ENCODE measurements at regions not wholly inside any gene's neighbourhood (a gene's known extent, or its start where the extent isn't known, plus 50 kb on each side); places are given as distances from the start of the nearest gene placed in this dataset.
"Not testable (repeated sequence)": the region's sequence is repeated elsewhere in the genome, so short reads cannot be mapped to it uniquely, and the experiment has no call there.

- CTCF ChIA-PET, result no interaction called here
Measured at GRCh38 chr6:82488403-82488802, 124.8 kb downstream of the TPBG start.

GRCh38 chr6:82492134-82492533 is 128.5 kb downstream of the TPBG start:
- H3K9me3 ChIP-seq (ENCODE audit: low read length), result no peaks in the 10 kb centered on the region
- no peaks in the 10 kb centered on the region for H3K27me3 Mint-ChIP-seq
- no peaks in the 10 kb centered on the region for H3K27me3 ChIP-seq (ENCODE audit: insufficient read depth, low read length, poor library complexity, severe bottlenecking)
- no peaks in the 10 kb centered on the region for H3K4me1 ChIP-seq (ENCODE audit: insufficient read depth, low read length)
- ChIA-PET POLR2A (no interaction called here), CTCF (interaction anchor here (0.7 kb wide), 1 partner anchor 12 kb away, joined by 3 read pairs; no protein-coding TSS in a partner anchor)
- no peaks in the 10 kb centered on the region for H3K36me3 Mint-ChIP-seq
- H3K4me3 ChIP-seq (ENCODE audit: low read length), result no peak overlapping the region
- H3K27ac ChIP-seq (ENCODE audit: low read depth, low read length), result no peak overlapping the region
- no peak overlapping the region for H3K4me3 Mint-ChIP-seq
- no peaks in the 10 kb centered on the region for H3K4me1 Mint-ChIP-seq
- H3K27ac Mint-ChIP-seq, result no peak overlapping the region
- peaks cover 0 to 12% (median 3%) of the 10 kb centered on the region in 5 donors for H3K9me3 Mint-ChIP-seq
- no peaks in the 10 kb centered on the region for H3K36me3 ChIP-seq (ENCODE audit: insufficient read depth, low read length)
- DNase-seq, result no peak

More at GRCh38 chr6:82488403-82488802, 124.8 kb downstream of the TPBG start:
- peaks cover 2 to 7% of the 10 kb centered on the region in 2 donors for H3K27me3 Mint-ChIP-seq
- H3K9me3 Mint-ChIP-seq, result peaks cover 9 to 22% (median 11%) of the 10 kb centered on the region in 5 donors
- POLR2A ChIA-PET, result no interaction called here
- Histone ChIP-seq H3K4me1 (ENCODE audit: insufficient read depth, low read length) (no peaks in the 10 kb centered on the region), H3K9me3 (ENCODE audit: low read length) (no peaks in the 10 kb centered on the region), H3K4me3 (ENCODE audit: low read length) (no peak overlapping the region), H3K36me3 (ENCODE audit: insufficient read depth, low read length) (no peaks in the 10 kb centered on the region), H3K27ac (ENCODE audit: low read depth, low read length) (no peak overlapping the region), H3K27me3 (ENCODE audit: insufficient read depth, low read length, poor library complexity, severe bottlenecking) (no peaks in the 10 kb centered on the region)
- H3K4me1 Mint-ChIP-seq, result no peaks in the 10 kb centered on the region
- no peaks in the 10 kb centered on the region for H3K36me3 Mint-ChIP-seq
- DNase-seq, result no peak
- H3K27ac Mint-ChIP-seq, result no peak overlapping the region
- no peak overlapping the region for H3K4me3 Mint-ChIP-seq

- Histone ChIP-seq H3K27me3 (ENCODE audit: insufficient read depth, low read length, poor library complexity, severe bottlenecking) (no peaks in the 10 kb centered on the region), H3K36me3 (ENCODE audit: insufficient read depth, low read length) (no peaks in the 10 kb centered on the region), H3K9me3 (ENCODE audit: low read length) (no peaks in the 10 kb centered on the region), H3K27ac (ENCODE audit: low read depth, low read length) (no peak overlapping the region), H3K4me3 (ENCODE audit: low read length) (no peak overlapping the region), H3K4me1 (ENCODE audit: insufficient read depth, low read length) (no peaks in the 10 kb centered on the region)
- H3K9me3 Mint-ChIP-seq, result peaks cover 0 to 5% (median 0%) of the 10 kb centered on the region in 5 donors
- no peaks in the 10 kb centered on the region for H3K27me3 Mint-ChIP-seq
- H3K4me1 Mint-ChIP-seq, result no peaks in the 10 kb centered on the region
- no peak overlapping the region for H3K4me3 Mint-ChIP-seq
- CTCF ChIA-PET, result no interaction called here
- no peaks in the 10 kb centered on the region for H3K36me3 Mint-ChIP-seq
- H3K27ac Mint-ChIP-seq, result peak overlapping the region in 1 of 8 donors; percentile 72
- POLR2A ChIA-PET, result no interaction called here
- DNase-seq, result no peak
Measured at GRCh38 chr6:82493467-82493866, 129.8 kb downstream of the TPBG start.

- Histone ChIP-seq H3K4me3 (ENCODE audit: low read length) (no peak overlapping the region), H3K9me3 (ENCODE audit: low read length) (no peaks in the 10 kb centered on the region), H3K36me3 (ENCODE audit: insufficient read depth, low read length) (no peaks in the 10 kb centered on the region), H3K4me1 (ENCODE audit: insufficient read depth, low read length) (no peaks in the 10 kb centered on the region), H3K27ac (ENCODE audit: low read depth, low read length) (no peak overlapping the region), H3K27me3 (ENCODE audit: insufficient read depth, low read length, poor library complexity, severe bottlenecking) (no peaks in the 10 kb centered on the region)
- no peak for DNase-seq
- H3K9me3 Mint-ChIP-seq, result no peaks in the 10 kb centered on the region
- POLR2A ChIA-PET, result no interaction called here
- no peaks in the 10 kb centered on the region for H3K4me1 Mint-ChIP-seq
- H3K4me3 Mint-ChIP-seq, result no peak overlapping the region
- H3K36me3 Mint-ChIP-seq, result no peaks in the 10 kb centered on the region
- CTCF ChIA-PET, result no interaction called here
- H3K27me3 Mint-ChIP-seq, result no peaks in the 10 kb centered on the region
- no peak overlapping the region for H3K27ac Mint-ChIP-seq
Measured at GRCh38 chr6:82494367-82494766, 130.8 kb downstream of the TPBG start.

- H3K36me3 Mint-ChIP-seq; H3K27ac ChIP-seq (ENCODE audit: low read depth, low read length); DNase-seq; H3K27me3 ChIP-seq (ENCODE audit: insufficient read depth, low read length, poor library complexity, severe bottlenecking); H3K27me3 Mint-ChIP-seq; H3K4me3 Mint-ChIP-seq; H3K27ac Mint-ChIP-seq; H3K9me3 Mint-ChIP-seq; H3K4me3 ChIP-seq (ENCODE audit: low read length); H3K4me1 Mint-ChIP-seq; H3K9me3 ChIP-seq (ENCODE audit: low read length); H3K4me1 ChIP-seq (ENCODE audit: insufficient read depth, low read length); H3K36me3 ChIP-seq (ENCODE audit: insufficient read depth, low read length); POLR2A ChIA-PET; CTCF ChIA-PET: not testable (repeated sequence)
Measured at GRCh38 chr6:82501901-82502300, 138.3 kb downstream of the TPBG start.

- POLR2A ChIA-PET, result no interaction called here
- no peaks in the 10 kb centered on the region for H3K27me3 ChIP-seq (ENCODE audit: insufficient read depth, low read length, poor library complexity, severe bottlenecking)
- H3K36me3 Mint-ChIP-seq, result no peaks in the 10 kb centered on the region
Measured at GRCh38 chr6:82506526-82506925, 142.9 kb downstream of the TPBG start.

GRCh38 chr6:82507112-82507511 is 143.5 kb downstream of the TPBG start:
- Histone ChIP-seq H3K27ac (ENCODE audit: low read depth, low read length) (no peak overlapping the region), H3K27me3 (ENCODE audit: insufficient read depth, low read length, poor library complexity, severe bottlenecking) (no peaks in the 10 kb centered on the region), H3K4me3 (ENCODE audit: low read length) (no peak overlapping the region), H3K36me3 (ENCODE audit: insufficient read depth, low read length) (no peaks in the 10 kb centered on the region), H3K4me1 (ENCODE audit: insufficient read depth, low read length) (no peaks in the 10 kb centered on the region), H3K9me3 (ENCODE audit: low read length) (no peaks in the 10 kb centered on the region)
- Mint-ChIP-seq H3K4me3 (no peak overlapping the region), H3K27ac (no peak overlapping the region), H3K4me1 (no peaks in the 10 kb centered on the region), H3K36me3 (no peaks in the 10 kb centered on the region), H3K9me3 (peaks cover 0 to 2% (median 0%) of the 10 kb centered on the region in 5 donors), H3K27me3 (peaks cover 2 to 3% of the 10 kb centered on the region in 2 donors)
- ChIA-PET CTCF (no interaction called here), POLR2A (no interaction called here)
- DNase-seq, result no peak

More at GRCh38 chr6:82506526-82506925, 142.9 kb downstream of the TPBG start:
- no peak overlapping the region for H3K4me3 ChIP-seq (ENCODE audit: low read length)
- DNase-seq, result no peak
- peaks cover 2 to 3% of the 10 kb centered on the region in 2 donors for H3K27me3 Mint-ChIP-seq
- no peaks in the 10 kb centered on the region for H3K4me1 Mint-ChIP-seq
- peaks cover 0 to 2% (median 0%) of the 10 kb centered on the region in 5 donors for H3K9me3 Mint-ChIP-seq
- H3K4me1 ChIP-seq (ENCODE audit: insufficient read depth, low read length), result no peaks in the 10 kb centered on the region
- H3K27ac Mint-ChIP-seq, result no peak overlapping the region
- CTCF ChIA-PET, result no interaction called here
- no peak overlapping the region for H3K4me3 Mint-ChIP-seq
- no peak overlapping the region for H3K27ac ChIP-seq (ENCODE audit: low read depth, low read length)
- H3K9me3 ChIP-seq (ENCODE audit: low read length), result no peaks in the 10 kb centered on the region
- H3K36me3 ChIP-seq (ENCODE audit: insufficient read depth, low read length), result no peaks in the 10 kb centered on the region

- no peak overlapping the region for H3K4me3 Mint-ChIP-seq
- POLR2A ChIA-PET, result no interaction called here
- H3K9me3 ChIP-seq (ENCODE audit: low read length), result no peaks in the 10 kb centered on the region
- H3K27ac ChIP-seq (ENCODE audit: low read depth, low read length), result no peak overlapping the region
- H3K27me3 Mint-ChIP-seq, result no peaks in the 10 kb centered on the region
- H3K27ac Mint-ChIP-seq, result no peak overlapping the region
- no peaks in the 10 kb centered on the region for H3K36me3 ChIP-seq (ENCODE audit: insufficient read depth, low read length)
- H3K4me3 ChIP-seq (ENCODE audit: low read length), result no peak overlapping the region
- CTCF ChIA-PET, result no interaction called here
- no peak for DNase-seq
- peaks cover 0 to 3% (median 0%) of the 10 kb centered on the region in 3 donors for H3K36me3 Mint-ChIP-seq
- H3K9me3 Mint-ChIP-seq, result peaks cover 0 to 14% (median 11%) of the 10 kb centered on the region in 5 donors
- H3K4me1 Mint-ChIP-seq, result no peaks in the 10 kb centered on the region
- no peaks in the 10 kb centered on the region for H3K4me1 ChIP-seq (ENCODE audit: insufficient read depth, low read length)
- H3K27me3 ChIP-seq (ENCODE audit: insufficient read depth, low read length, poor library complexity, severe bottlenecking), result no peaks in the 10 kb centered on the region
Measured at GRCh38 chr6:82511546-82511945, 147.9 kb downstream of the TPBG start.

GRCh38 chr6:82517896-82518295 is 154.3 kb downstream of the TPBG start:
- DNase-seq; H3K4me1 ChIP-seq (ENCODE audit: insufficient read depth, low read length); H3K27ac ChIP-seq (ENCODE audit: low read depth, low read length); H3K27ac Mint-ChIP-seq; H3K4me3 ChIP-seq (ENCODE audit: low read length); H3K36me3 ChIP-seq (ENCODE audit: insufficient read depth, low read length); H3K36me3 Mint-ChIP-seq; POLR2A ChIA-PET; H3K4me3 Mint-ChIP-seq; CTCF ChIA-PET; H3K27me3 ChIP-seq (ENCODE audit: insufficient read depth, low read length, poor library complexity, severe bottlenecking); H3K9me3 ChIP-seq (ENCODE audit: low read length); H3K27me3 Mint-ChIP-seq; H3K4me1 Mint-ChIP-seq: not testable (repeated sequence)
- H3K9me3 Mint-ChIP-seq, result peaks cover 11 to 18% (median 15%) of the 10 kb centered on the region in 5 donors
